ENCODE measurements at regions not wholly inside any gene's neighbourhood (a gene's known extent, or its start where the extent isn't known, plus 50 kb on each side); places are given as distances from the start of the nearest gene placed in this dataset.

GRCh38 chr2:164030623-164031022, 294.8 kb upstream of the FIGN start:
- DNase-seq (ENCODE audit: low read depth, low spot score), result no peak

DNA sequence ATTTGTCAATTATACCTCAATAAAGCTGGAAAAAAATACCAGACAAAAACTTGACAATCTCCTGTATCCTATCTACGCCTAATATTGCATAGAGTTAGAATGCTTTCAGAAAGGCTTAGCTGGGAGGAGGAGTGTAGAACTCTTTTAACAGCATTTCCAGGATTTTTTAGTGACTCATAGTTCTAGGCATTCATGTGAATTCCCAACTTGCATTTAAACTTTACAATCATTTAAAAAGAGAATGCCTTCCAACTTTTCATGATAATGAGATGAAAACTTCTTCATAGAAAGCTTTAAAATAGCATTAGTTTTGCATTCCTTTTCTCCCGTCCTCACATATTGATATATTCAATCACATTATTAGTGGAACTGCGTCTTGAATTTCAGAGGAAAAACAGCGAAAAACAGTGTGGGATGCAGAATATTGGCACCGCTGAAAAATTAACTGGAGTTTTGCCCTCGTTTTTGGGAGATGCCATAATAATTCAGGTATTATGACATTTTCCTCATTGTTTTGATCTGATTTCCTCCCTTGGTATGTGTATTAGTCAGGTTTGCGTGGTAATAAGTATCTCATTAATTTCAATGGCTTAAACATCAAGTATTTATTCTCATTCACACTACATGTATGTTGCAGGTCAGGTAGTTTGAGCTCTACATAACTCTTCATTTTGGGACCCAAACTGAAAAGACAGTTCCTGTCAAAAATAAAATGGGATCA, 293.2 kb upstream of the FIGN start:
- DNase-seq (ENCODE audit: low read depth, low spot score), result no peak

- DNase-seq (ENCODE audit: low read depth, low spot score), result no peak
Observed at GRCh38 chr2:164024396-164024795, 288.6 kb upstream of the FIGN start.

DNA sequence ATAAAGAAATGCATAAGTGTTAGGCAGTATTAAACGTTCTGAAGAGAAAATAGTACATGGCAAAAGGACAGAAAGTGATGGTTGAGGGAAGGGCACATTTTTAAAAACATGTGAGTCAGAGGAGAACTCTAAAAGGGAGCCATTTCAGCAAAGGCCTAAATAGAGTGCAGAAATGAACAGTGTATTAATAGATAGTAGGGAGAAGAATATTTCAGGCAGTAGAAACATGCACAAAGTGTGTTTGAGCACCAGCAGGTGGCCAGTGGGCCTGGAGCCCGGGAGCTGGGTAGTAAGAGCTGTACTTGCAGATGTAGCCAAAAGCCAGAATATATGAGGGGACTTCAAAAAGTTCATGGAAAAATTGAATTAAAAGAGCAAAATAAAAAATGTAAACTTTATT, 288.1 kb upstream of the FIGN start:
- DNase-seq (ENCODE audit: low read depth, low spot score), result peak; percentile 10

DNA sequence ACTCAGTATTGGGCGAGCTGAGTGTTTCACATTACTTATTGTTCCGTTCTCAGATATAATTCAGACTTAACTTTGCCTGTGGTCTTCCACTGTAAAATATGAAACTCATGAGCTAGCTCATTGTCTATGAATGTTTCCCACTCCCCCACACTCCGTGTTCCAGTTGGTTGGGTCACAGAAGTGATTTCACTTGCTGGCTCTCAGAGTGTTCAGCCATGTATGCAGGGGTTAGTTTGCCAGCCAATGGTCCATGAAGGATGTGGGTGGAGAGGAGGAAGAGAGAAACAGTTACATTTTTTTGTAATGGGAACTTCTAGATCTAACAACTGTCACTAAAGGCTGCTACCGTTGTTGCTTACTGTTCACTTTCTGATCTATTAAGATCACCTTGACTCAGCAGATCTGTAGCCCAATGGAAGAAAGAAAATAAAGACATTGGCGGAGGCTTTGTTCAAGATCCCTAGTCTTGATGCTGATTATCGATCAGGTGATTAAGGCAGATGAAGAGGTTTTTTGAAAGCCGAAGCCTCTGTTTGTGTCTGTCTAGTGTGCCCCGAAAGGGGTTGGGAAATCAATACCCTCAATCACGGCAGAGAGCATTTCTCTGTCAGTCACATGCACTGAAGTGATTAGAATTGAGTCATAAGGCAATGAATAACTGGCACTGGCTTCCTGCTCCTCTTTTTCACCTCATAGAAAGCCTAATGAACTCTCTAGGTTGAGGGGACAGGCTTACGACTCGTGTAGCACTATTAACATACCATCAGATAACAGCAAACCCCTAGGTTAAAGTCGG, 279.7 kb upstream of the FIGN start:
- no peak for DNase-seq (ENCODE audit: low read depth, low spot score)

- no peak for DNase-seq (ENCODE audit: low read depth, low spot score)
Observed at GRCh38 chr2:164014791-164015190, 279.0 kb upstream of the FIGN start.

DNA sequence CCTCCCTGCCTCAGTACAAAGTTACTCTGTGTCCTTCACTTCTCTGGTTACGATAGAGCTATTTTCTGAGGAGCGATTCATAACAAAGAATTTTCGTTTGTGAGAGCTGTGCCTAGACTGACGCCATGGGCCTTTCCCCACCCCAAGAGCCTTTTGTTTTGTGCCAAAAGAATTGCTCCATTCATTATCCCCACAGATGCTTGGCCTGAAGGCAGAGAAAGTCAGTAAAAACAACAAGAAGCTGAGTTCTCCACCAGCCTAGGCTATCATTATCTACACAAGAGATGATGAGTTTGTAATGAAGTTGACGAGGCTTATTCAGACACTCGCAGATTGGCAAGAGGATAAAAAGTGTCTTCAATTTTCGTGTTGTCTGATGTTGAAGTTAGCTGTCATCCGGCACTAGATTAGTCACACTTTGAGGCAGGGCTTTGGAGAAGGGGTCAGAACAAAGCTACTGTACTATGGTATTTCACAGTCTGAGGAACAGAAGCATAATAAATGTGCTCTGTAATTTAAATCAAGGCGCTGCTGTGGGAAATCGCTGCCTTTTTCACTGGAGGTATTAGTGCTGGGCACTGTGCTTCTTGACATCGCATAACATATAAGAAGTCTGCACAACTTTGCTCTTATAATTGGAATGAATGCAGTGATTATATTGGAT, 278.4 kb upstream of the FIGN start:
- DNase-seq (ENCODE audit: low read depth, low spot score), result no peak

GRCh38 chr2:164012581-164012980, 276.8 kb upstream of the FIGN start:
- no peak for DNase-seq (ENCODE audit: low read depth, low spot score)

- no peak for DNase-seq (ENCODE audit: low read depth, low spot score)
Observed at GRCh38 chr2:164009756-164010337, 274.0 kb upstream of the FIGN start.

DNA sequence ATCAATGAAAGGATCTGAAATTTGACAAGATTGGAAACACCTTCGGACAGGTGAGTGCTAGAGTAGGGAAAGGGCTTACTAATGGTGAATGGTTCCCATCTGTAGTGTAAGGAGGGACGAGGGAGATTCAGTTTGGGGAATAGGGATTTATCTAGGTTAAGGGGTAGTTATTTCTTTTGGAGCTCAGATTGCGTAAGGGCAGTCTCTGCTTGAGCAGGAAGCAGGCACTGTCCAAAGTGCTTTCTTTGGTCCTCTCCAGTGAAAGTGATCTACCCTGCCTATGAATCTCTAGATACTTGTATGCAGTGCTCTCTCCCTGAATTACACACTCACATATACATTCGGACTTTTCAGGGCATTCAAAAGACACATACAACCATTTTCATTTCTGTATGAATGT, 272.9 kb upstream of the FIGN start:
- DNase-seq (ENCODE audit: low read depth, low spot score), result no peak

DNA sequence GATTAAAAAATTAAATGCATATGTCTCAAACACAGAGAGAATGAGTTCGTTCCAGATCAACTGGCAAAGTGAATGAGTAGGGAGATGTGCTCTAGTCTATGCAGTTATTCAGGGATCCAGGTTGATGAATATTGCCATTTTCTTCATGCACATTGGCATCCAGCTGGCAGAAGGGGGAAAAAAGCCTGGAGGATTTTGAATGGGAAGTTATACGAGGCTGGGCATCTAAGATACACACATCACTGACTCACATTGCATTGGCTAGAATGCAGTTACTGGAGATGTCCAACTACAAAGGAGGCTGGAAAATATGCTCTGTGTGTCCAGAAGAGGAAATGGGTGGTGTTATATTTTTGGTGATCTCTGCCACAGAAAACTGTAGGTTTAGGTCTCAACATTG, 270.9 kb upstream of the FIGN start:
- DNase-seq (ENCODE audit: low read depth, low spot score), result no peak

DNA sequence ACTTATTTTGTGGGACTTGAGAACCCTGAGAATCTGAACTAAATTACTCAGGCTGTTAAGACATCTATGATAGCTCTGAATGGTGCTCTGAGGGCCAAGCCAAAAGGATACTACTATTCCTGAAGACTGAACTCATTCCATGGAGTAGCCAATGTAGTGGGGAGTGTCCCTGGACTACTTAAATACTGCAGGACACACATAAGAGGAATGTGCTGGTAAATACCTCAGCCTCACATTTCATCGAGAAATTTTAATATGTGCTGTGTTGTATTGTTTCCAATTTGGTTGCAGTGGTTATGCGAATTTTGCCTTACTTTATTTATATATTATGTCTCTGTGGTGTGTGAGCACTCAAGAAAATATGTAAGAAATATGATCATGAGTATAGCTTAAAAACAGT, 264.4 kb upstream of the FIGN start:
- DNase-seq (ENCODE audit: low read depth, low spot score), result no peak

DNA sequence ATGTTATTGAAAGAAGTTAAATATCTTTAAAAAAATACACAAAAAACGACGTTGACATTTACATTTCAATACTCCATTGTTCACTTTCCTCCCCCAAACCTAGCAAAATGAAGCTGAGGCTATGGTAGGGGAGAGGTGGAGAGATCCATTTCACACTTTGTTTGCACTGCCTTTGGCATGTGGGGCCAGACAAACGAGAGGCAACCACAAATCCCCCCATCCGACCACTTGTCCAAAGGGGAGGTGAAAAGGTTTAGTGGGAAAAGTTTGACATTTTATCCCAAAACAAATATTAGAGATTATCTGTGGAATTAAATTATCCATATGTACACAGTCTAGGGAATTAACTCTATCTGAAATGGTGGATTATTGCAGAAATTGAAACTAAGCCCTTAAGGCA, 261.7 kb upstream of the FIGN start:
- DNase-seq (ENCODE audit: low read depth, low spot score), result no peak

GRCh38 chr2:163990541-163990940, 254.7 kb upstream of the FIGN start:
- no peak for DNase-seq (ENCODE audit: low read depth, low spot score)

GRCh38 chr2:163990101-163990500, 254.3 kb upstream of the FIGN start:
- DNase-seq (ENCODE audit: low read depth, low spot score), result no peak

DNA sequence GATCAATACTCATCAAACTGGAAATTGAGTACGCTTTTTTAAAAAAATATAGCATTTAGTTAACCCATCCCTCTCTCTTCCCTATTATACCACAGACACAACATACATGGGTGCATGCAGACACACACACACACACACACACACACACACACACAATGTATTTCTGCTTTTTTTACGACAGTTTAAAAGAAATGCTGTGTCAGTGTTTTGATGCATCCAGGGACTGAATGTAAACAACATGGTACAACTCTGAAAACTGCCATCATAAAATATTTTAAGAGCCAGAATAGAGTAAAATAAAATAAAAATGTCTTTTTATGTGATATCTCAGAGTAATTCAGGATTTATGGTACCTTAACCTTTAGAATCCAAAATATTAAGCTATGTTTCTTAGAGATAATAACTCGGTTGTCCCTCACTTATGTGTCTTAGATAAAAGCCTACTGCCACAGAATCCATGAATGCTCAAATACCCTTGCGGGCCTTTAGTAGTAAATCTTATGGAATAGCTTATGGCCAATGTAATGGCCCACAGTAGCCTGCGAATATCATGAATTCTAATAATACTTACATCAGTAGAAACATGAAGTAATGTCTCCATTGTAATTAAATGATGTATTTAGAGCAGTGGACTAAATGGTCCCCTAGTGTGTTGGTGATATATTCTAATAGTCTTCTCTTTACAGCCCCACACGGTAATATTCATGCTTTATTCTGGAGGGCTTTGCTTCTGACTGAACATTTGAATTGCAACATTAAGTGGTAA, 251.6 kb upstream of the FIGN start:
- no peak for DNase-seq (ENCODE audit: low read depth, low spot score)

DNA sequence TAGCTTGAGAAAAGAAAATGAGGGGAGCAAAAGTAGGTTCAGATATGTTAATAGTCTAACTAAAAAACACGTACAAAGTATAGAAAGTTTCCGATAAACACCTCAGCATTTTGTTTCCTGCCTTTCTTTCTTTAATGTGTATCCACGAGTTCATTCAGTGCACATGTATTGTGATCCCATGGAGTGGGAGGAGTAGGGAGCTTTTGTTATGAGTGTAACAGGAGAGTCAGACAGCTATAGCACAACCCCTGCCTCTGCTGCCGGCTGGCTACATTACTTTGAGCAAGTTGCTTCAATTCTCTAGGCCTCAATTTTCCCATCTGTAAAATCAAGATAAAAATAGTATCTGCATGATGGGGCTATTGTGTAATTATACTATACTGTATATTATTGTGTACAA, 249.2 kb upstream of the FIGN start:
- no peak for DNase-seq (ENCODE audit: low read depth, low spot score)

GRCh38 chr2:163983911-163984310, 248.1 kb upstream of the FIGN start:
- DNase-seq (ENCODE audit: low read depth, low spot score), result no peak

DNA sequence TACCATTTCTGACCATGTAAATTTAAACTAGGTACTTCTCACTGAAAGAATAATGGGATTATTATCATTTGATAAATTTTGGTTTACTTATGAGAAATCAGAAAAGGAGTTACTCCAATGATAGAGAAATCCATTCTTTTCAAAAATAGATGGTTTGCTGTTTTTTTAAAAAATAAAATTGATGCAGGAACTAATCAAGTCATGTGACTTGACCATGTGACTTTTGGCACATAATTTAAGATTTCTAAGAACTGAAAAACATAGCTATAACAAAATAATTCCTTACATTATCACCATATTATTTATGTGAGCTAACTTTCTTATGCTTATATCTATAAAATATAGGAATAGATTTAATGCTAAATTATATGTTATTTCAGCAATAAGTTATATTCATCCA, 247.1 kb upstream of the FIGN start:
- DNase-seq (ENCODE audit: low read depth, low spot score), result no peak

GRCh38 chr2:163974766-163975165, 239.0 kb upstream of the FIGN start:
- no peak for DNase-seq (ENCODE audit: low read depth, low spot score)

- no peak for DNase-seq (ENCODE audit: low read depth, low spot score)
Observed at GRCh38 chr2:163970058-163970813, 234.4 kb upstream of the FIGN start.

Measured in smooth muscle cell of the brain vasculature (primary cell).